Activated CD4-positive, alpha-beta T cell treated with anti-CD3 and anti-CD28 coated beads for 36 hours (primary cell): ENCODE measurements at regions not wholly inside any gene's neighbourhood (a gene's known extent, or its start where the extent isn't known, plus 50 kb on each side); places are given as distances from the start of the nearest gene placed in this dataset.

Source experiments
- ATAC-seq: fragments of 200-7000 bp; cut with Tn5 transposase; one replicate; pipeline ENCODE4 v1.10.0; 2021; ENCODE audit warnings: mild to moderate bottlenecking, moderate library complexity
- CTCF ChIA-PET: fragments of 350-600 bp; sonication (Branson Sonifier 250); formaldehyde crosslinking; loops from one replicate; lab custom pipeline; 2021; ENCODE audit warnings: antibody characterized with exemption; lab: Charles Lee
- POLR2A ChIA-PET: fragments of 350-600 bp; sonication (Branson Sonifier 250); formaldehyde crosslinking; loops from one replicate; lab custom pipeline; 2021; ENCODE audit warnings: antibody characterized with exemption, inconsistent platforms; lab: Charles Lee
- DNase-seq: peaks from one replicate; pipeline ENCODE4 v3.0.0-alpha.2; 2020
- H3K27ac Mint-ChIP-seq: one replicate; pipeline ENCODE4 v1.8.0; 2021; ENCODE audit warnings: mixed read lengths
- H3K27me3 Mint-ChIP-seq: one replicate; pipeline ENCODE4 v1.8.0; 2021; ENCODE audit warnings: mixed read lengths
- H3K36me3 Mint-ChIP-seq: one replicate; pipeline ENCODE4 v1.8.0; 2021; ENCODE audit warnings: low read depth, mixed read lengths
- H3K4me1 Mint-ChIP-seq: one replicate; pipeline ENCODE4 v1.8.0; 2021; ENCODE audit warnings: mixed read lengths
- H3K4me3 Mint-ChIP-seq: one replicate; pipeline ENCODE4 v1.8.0; 2021; ENCODE audit warnings: mild to moderate bottlenecking, moderate library complexity, mixed read lengths
- H3K9me3 Mint-ChIP-seq: one replicate; pipeline ENCODE4 v1.8.0; 2021; ENCODE audit warnings: low read depth, mixed read lengths
- intact Hi-C, 2 experiments: fragments of 100-400 bp; cut with DNase I in 1 of 2; cut with micrococcal nuclease in 1 of 2; formaldehyde crosslinking; loops; one replicate each; pipeline versions ENCODE4 v1.14.2 to v1.15.1; 2022 to 2024; cut with DNase I, micrococcal nuclease

DNA sequence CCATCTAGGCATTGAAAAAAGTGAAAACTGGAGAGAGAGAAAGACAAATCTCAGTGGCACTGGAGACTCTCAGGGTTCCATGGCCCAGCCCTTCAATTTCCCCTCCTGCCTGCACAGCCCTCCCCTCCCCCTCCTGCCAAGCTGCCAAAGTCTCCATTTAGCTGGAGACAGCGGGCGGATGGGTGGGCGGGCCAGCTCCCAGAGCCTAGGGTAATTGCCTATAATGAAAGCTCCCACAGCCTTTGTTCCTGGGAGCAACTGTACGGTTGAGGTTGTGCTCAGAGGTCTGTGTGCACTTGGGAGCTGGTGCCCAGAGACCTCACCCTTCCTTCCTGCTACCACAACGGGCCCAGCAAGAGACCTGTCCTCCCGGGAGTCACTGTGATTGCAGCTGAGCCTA lies 89.6 kb downstream of the NAV1 start:
- Mint-ChIP-seq H3K27me3 (no peaks in the 10 kb centered on the region), H3K27ac (no peak overlapping the region), H3K9me3 (no peaks in the 10 kb centered on the region), H3K36me3 (no peaks in the 10 kb centered on the region), H3K4me3 (no peak overlapping the region), H3K4me1 (no peaks in the 10 kb centered on the region)
- CTCF ChIA-PET = no interaction called here
- no peak for ATAC-seq
- DNase-seq = no peak
- intact Hi-C loops = no loop called here
- POLR2A ChIA-PET = no interaction called here

DNA sequence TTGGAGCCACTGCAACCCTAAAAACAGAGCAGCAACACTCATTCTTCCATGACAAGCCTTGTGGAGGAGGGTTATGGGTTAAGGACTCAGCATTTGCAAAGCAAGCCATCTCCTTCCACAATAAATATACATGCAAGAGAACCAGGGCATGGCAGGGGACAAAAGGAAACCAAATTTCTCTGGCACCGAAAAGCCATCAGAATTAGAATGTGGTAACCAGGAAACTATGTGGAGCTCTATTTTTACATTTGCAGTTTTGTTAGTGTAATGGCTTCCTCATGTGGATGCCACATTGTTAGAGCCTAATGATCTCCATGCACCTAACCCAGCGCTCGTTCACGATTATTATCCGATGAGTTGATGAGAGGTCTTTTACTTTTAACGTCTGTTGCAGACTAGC lies 91.7 kb downstream of the NAV1 start:
- H3K36me3 Mint-ChIP-seq = no peaks in the 10 kb centered on the region
- no peak for DNase-seq
- ATAC-seq = no peak
- H3K27me3 Mint-ChIP-seq = no peaks in the 10 kb centered on the region
- no peaks in the 10 kb centered on the region for H3K4me1 Mint-ChIP-seq
- intact Hi-C loops = no loop called here
- H3K9me3 Mint-ChIP-seq = no peaks in the 10 kb centered on the region
- ChIA-PET CTCF (no interaction called here), POLR2A (no interaction called here)
- no peak overlapping the region for H3K4me3 Mint-ChIP-seq
- H3K27ac Mint-ChIP-seq = no peak overlapping the region

DNA sequence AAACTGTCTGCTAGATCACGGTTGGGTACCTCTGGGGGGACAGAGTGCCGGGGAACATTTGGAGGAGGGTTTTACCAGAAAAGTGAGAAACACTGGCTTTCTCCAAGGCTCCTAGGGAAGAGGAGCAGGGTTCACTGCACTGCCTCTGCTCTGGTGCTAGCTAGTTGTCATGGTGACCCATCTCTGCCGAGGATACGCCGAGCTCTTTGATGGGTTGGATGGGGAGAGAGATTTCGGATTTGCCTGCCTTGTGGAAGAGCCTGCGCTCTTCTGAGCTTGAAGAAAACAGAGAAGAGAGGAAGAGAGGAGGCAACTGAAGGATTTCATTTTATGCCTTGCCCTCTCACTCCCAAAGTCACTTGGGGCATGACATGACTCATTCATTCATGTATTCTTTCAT lies 92.1 kb downstream of the NAV1 start:
- POLR2A ChIA-PET = no interaction called here
- no peak for ATAC-seq
- intact Hi-C loops = no loop called here
- no peaks in the 10 kb centered on the region for H3K9me3 Mint-ChIP-seq
- no peak overlapping the region for H3K27ac Mint-ChIP-seq
- DNase-seq = no peak
- no peaks in the 10 kb centered on the region for H3K4me1 Mint-ChIP-seq
- H3K36me3 Mint-ChIP-seq = no peaks in the 10 kb centered on the region
- no peaks in the 10 kb centered on the region for H3K27me3 Mint-ChIP-seq
- no peak overlapping the region for H3K4me3 Mint-ChIP-seq
- CTCF ChIA-PET = interaction anchor here (1.1 kb wide), 1 partner anchor 58 kb away, joined by 3 read pairs; no protein-coding TSS in a partner anchor

DNA sequence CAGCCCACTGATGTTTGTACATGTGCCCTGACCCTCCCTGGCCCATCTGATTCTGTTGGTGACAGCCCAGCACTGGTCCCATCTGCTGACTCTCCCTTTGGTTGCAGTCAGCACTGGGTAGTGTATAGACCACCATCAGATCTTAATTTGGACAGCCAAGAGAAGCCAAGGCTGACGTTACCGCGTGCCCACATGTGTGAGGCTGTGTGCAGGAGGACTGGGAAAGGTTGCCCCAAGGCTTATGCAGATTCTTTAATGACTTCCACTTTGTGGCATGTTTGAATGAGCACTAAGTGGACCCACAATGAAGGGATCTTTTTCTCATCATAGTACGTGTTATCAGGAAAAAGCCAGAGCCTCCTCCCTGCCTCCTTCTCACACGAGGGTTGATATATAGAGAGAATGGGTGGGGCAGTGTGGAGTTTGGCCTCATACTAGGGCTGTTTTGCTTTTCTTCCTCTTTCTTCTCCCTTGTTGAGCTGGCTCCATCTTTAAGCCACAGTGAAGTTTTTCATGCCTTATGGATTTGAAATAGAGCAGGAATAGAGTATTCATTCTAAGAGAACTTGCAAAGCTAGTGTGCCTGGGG lies 93.5 kb downstream of the NAV1 start:
- no peaks in the 10 kb centered on the region for H3K4me1 Mint-ChIP-seq
- no peak overlapping the region for H3K27ac Mint-ChIP-seq
- DNase-seq = no peak
- H3K9me3 Mint-ChIP-seq = no peaks in the 10 kb centered on the region
- POLR2A ChIA-PET = no interaction called here
- H3K4me3 Mint-ChIP-seq = no peak overlapping the region
- ATAC-seq = no peak
- CTCF ChIA-PET = interaction anchor here (1.4 kb wide), 1 partner anchor 71 kb away, joined by 3 read pairs; no protein-coding TSS in a partner anchor
- no peaks in the 10 kb centered on the region for H3K36me3 Mint-ChIP-seq
- intact Hi-C loops = no loop called here
- H3K27me3 Mint-ChIP-seq = no peaks in the 10 kb centered on the region

DNA sequence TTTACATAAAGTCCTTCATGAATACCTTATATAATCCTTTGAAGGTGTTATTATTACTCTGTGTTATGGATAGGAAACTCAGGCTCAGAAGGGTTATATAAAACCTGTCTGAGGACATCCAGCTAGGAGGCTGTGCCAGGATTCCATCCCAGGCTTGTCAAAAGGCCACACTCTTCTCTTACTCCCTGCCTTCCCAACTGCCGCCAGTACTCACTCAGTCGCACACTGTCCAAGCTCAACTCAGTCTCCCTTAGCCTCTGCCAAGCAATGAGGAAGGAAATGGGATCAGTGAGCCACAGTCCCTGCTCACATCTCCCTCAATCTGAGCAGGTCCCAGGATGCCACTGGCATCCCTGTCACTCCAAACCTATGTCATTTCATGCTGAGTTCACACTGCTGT lies 94.4 kb downstream of the NAV1 start:
- H3K4me1 Mint-ChIP-seq = no peaks in the 10 kb centered on the region
- no peaks in the 10 kb centered on the region for H3K36me3 Mint-ChIP-seq
- no peak for ATAC-seq
- POLR2A ChIA-PET = no interaction called here
- CTCF ChIA-PET = interaction anchor here (1.4 kb wide), 1 partner anchor 72 kb away, joined by 3 read pairs; no protein-coding TSS in a partner anchor
- no peak for DNase-seq
- H3K4me3 Mint-ChIP-seq = no peak overlapping the region
- intact Hi-C loops = no loop called here
- H3K27ac Mint-ChIP-seq = no peak overlapping the region
- no peaks in the 10 kb centered on the region for H3K27me3 Mint-ChIP-seq
- H3K9me3 Mint-ChIP-seq = no peaks in the 10 kb centered on the region

DNA sequence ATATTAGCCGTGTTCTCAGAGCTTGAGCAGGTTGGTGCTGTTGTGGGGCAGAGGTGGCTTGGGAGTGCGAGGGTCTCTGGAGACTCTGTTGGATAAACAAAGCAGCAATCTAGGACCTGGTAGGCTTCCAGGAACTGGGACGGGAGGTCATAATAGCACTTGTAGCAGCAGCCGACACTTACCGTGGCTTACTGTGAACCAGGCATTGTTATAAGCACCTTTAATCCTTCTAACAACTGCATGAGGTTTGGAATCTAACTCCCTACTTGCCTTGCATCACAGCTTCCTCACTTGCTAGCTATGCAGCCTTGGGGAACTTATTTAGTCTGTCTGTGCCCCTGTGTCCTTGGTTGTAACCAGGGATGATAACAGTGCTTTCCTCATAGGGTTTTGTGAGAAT lies 94.9 kb downstream of the NAV1 start:
- H3K9me3 Mint-ChIP-seq = no peaks in the 10 kb centered on the region
- no peak overlapping the region for H3K4me3 Mint-ChIP-seq
- no peaks in the 10 kb centered on the region for H3K36me3 Mint-ChIP-seq
- H3K27ac Mint-ChIP-seq = no peak overlapping the region
- DNase-seq = no peak
- CTCF ChIA-PET = interaction anchor here (1.4 kb wide), 1 partner anchor 72 kb away, joined by 3 read pairs; no protein-coding TSS in a partner anchor
- ATAC-seq = no peak
- POLR2A ChIA-PET = no interaction called here
- intact Hi-C loops = no loop called here
- no peaks in the 10 kb centered on the region for H3K27me3 Mint-ChIP-seq
- H3K4me1 Mint-ChIP-seq = no peaks in the 10 kb centered on the region

DNA sequence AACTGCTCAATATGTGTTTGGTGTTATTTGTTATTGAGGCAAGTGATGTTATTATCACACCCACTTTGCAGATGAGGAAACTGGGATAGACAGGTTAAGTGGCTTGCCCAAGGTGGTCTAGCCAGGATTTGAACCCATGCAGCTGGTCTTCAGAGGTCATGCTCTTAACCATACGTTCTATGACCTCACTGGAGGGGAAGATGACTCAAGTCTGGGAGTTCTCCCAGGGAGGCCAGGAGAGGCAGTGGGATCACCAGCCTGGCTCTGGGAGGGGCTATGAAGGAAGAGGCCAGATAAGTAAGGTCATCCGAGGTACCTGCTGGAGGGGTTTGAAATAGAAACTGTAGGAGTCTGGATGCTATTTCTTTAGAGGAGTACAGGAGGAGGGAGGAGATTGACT lies 95.3 kb downstream of the NAV1 start:
- Mint-ChIP-seq H3K36me3 (no peaks in the 10 kb centered on the region), H3K27ac (no peak overlapping the region), H3K27me3 (no peaks in the 10 kb centered on the region), H3K4me1 (no peaks in the 10 kb centered on the region), H3K4me3 (no peak overlapping the region), H3K9me3 (no peaks in the 10 kb centered on the region)
- intact Hi-C loops = no loop called here
- CTCF ChIA-PET = interaction anchor here (0.5 kb wide), 1 partner anchor 168 kb away, joined by 3 read pairs; no protein-coding TSS in a partner anchor
- DNase-seq (no peak), ATAC-seq (no peak)
- POLR2A ChIA-PET = no interaction called here

DNA sequence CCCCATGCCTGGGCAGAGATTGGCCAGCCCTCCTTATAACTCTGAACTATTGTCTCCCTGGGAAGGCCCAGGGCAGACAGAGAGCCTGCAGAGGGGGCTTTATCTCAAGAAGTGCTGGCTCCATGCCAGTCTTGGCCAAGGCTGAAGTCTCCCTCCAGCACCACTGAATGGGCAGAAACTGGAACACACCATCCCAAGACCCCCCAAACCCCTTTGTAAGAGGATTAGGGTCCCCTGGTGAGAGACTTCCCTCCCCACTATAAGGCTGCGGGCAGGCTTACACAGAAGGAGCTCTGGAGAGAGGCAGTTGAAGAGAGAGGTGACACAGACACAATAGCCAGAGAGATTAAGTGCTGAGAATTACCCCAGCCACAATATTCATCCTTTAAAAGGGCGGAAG lies 97.2 kb downstream of the NAV1 start:
- no peak overlapping the region for H3K27ac Mint-ChIP-seq
- H3K9me3 Mint-ChIP-seq = no peaks in the 10 kb centered on the region
- intact Hi-C loops = no loop called here
- POLR2A ChIA-PET = no interaction called here
- CTCF ChIA-PET = interaction anchor here (1.6 kb wide), 1 partner anchor 27 kb away, joined by 4 read pairs; no protein-coding TSS in a partner anchor
- no peak overlapping the region for H3K4me3 Mint-ChIP-seq
- ATAC-seq (no peak), DNase-seq (no peak)
- H3K27me3 Mint-ChIP-seq = no peaks in the 10 kb centered on the region
- no peaks in the 10 kb centered on the region for H3K36me3 Mint-ChIP-seq
- no peaks in the 10 kb centered on the region for H3K4me1 Mint-ChIP-seq

DNA sequence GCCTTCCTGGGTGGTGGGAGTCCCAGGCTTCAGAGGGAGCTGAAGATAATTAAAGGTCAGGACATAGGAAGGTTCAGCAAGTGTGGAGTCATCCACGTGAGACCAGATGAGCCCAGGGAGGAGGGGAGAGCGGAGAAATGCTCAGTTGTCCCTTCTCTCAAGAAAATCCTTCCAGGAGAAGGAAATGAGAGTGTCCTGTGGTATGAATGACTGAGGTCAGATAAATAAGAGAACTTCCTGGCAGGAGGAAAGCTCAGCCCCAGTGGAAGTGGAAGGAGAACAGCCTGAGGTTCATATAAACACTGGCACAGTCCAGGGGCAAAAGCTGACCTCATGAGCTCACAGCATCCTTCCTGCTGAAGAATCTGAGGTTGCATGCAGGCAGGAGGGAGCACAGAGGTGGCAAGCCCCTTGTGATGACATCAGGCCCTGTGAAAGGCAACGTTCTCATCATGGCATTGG lies 97.6 kb downstream of the NAV1 start:
- no peaks in the 10 kb centered on the region for H3K27me3 Mint-ChIP-seq
- intact Hi-C loops = no loop called here
- no peaks in the 10 kb centered on the region for H3K36me3 Mint-ChIP-seq
- ATAC-seq = no peak
- POLR2A ChIA-PET = no interaction called here
- H3K27ac Mint-ChIP-seq = no peak overlapping the region
- no peaks in the 10 kb centered on the region for H3K9me3 Mint-ChIP-seq
- CTCF ChIA-PET = interaction anchor here (1.6 kb wide), 1 partner anchor 26 kb away, joined by 4 read pairs; no protein-coding TSS in a partner anchor
- no peaks in the 10 kb centered on the region for H3K4me1 Mint-ChIP-seq
- no peak for DNase-seq
- no peak overlapping the region for H3K4me3 Mint-ChIP-seq

DNA sequence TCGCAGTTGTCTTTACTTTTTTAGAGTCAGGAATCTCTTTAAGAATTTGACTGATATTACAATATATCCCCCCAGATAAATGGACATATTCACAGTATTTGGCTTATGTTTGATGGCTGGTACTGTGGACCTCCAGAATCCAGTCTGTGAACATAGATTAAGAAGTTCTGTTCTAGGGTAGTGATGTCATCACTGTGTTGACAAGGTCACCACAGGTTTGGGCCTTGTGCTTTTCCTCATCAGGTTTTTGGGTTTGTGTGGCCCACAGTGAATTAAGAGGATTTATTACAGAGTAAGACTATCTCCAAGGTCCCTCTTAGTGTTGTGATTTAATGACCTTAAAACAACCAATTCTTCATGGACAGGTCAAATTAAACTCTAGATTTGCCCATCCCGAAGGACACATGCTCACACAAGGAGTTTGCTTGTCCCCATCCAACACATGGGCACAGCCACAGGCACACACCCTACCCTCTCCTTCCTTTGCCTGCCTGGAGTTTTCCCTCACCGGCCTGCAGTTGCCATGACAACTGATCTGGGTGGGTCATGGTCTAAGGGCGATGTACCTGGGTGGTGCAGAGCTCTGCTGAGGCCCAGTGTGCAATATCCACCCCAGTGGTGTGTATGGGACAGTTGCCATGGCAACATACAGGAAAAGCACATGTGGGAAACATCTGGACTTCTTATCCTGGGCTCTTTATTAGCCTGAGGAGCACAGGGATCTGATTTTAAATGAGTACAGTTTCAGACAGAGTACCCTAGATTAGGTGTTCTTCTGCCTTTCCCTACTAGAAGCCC lies 98.6 kb downstream of the NAV1 start:
- DNase-seq = no peak
- POLR2A ChIA-PET = no interaction called here
- Mint-ChIP-seq H3K27me3 (no peaks in the 10 kb centered on the region), H3K9me3 (no peaks in the 10 kb centered on the region), H3K4me3 (no peak overlapping the region), H3K36me3 (no peaks in the 10 kb centered on the region), H3K27ac (no peak overlapping the region), H3K4me1 (no peaks in the 10 kb centered on the region)
- no peak for ATAC-seq
- intact Hi-C loops = no loop called here
- CTCF ChIA-PET = no interaction called here

DNA sequence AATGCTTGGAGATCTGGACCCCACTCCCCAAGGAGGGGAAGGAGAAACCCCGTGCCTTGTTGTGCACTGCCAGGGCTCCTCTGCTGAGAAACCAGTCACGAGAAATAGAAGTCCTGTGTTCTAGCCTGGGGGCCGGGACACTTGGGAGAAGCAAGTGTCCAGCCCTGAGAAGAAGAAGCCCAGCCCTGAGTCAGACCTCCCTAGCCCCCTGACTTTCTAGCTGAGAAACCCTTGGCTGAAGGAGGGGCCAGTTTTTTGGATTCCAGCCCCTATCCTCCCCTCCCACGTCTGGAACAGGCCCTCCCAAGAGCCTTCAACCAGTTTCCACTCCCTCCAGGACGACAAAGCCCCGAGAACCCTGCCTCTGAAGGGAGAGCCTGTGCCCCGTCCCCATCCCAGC lies 100.5 kb downstream of the NAV1 start:
- H3K27me3 Mint-ChIP-seq = peaks cover 2% of the 10 kb centered on the region
- H3K9me3 Mint-ChIP-seq = no peaks in the 10 kb centered on the region
- H3K36me3 Mint-ChIP-seq = no peaks in the 10 kb centered on the region
- DNase-seq (no peak), ATAC-seq (no peak)
- H3K27ac Mint-ChIP-seq = no peak overlapping the region
- CTCF ChIA-PET = no interaction called here
- intact Hi-C loops = no loop called here
- POLR2A ChIA-PET = no interaction called here
- no peaks in the 10 kb centered on the region for H3K4me1 Mint-ChIP-seq
- H3K4me3 Mint-ChIP-seq = no peak overlapping the region

DNA sequence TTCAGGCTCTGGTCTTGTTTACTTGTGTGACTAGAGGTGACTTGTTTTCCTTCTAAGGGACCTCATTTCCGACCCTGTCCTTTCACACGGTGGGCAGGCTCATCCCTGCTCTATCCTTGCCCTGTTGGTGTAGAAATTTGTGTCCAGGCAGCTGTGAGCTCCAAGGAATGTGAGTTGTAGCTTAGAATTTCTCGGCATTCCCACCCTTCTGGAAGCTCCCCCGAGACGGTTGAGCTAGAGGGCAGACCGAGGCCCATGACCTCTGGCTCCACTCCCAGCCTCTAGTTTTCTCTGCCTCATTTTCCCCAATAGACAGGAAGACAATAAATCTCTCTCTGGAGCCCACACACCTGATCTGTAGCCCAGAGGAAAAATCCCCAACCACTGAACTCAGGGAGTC lies 100.9 kb downstream of the NAV1 start:
- CTCF ChIA-PET = no interaction called here

More for the DNA sequence above, 100.9 kb downstream of the NAV1 start:
- ATAC-seq (no peak), DNase-seq (no peak)
- H3K4me1 Mint-ChIP-seq = no peaks in the 10 kb centered on the region
- intact Hi-C loops = no loop called here
- no peak overlapping the region for H3K4me3 Mint-ChIP-seq
- H3K36me3 Mint-ChIP-seq = no peaks in the 10 kb centered on the region
- no peaks in the 10 kb centered on the region for H3K9me3 Mint-ChIP-seq
- peaks cover 5% of the 10 kb centered on the region for H3K27me3 Mint-ChIP-seq
- POLR2A ChIA-PET = no interaction called here
- no peak overlapping the region for H3K27ac Mint-ChIP-seq
